Activated CD4-positive, CD25-positive, alpha-beta regulatory T cell (primary cell): ENCODE measurements at regions not wholly inside any gene's neighbourhood (a gene's known extent, or its start where the extent isn't known, plus 50 kb on each side); places are given as distances from the start of the nearest gene placed in this dataset.

ENCODE experiments used
- DNase-seq, 4 experiments: peaks; one replicate each; lab custom pipeline; 2025; lab: John Stamatoyannopoulos, UW

DNA sequence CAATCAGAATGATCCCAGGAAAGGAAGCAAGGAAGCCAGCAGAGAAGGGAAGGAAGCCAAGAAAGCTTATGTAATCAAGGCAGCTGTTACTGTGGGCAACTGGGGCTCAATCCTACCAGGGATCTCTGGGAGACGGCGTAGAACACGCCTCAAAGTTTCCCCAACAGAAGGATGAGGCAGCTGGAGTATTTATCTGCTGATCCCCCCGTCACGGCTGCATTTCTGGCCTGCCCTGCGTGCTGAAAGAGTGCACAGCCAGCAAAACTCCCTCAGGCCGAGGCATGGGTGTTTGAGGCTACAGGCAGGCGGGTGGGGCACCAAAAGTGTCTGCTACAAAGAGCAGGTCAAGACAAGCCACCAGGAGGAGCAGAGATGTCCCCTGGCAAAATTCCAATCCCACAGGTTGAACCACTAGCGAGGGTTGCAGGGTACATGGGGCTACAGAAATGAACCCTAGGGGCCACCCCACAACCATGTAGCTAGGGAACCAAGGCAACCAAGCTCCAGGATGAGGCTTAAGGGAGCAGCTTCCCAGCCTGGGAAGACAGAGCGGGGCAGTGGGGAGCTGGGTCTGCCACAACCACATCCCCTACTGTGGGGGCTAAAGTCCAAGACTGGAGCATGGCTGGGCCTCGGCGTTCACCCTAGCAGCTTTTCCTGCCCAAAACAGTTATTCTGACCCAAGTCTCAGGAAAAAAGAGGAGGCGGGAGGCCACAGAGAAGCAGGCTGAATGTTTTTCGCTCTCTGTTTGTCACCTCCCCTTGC is 113.4 kb downstream of the BCOR start:
- no peak for DNase-seq

DNA sequence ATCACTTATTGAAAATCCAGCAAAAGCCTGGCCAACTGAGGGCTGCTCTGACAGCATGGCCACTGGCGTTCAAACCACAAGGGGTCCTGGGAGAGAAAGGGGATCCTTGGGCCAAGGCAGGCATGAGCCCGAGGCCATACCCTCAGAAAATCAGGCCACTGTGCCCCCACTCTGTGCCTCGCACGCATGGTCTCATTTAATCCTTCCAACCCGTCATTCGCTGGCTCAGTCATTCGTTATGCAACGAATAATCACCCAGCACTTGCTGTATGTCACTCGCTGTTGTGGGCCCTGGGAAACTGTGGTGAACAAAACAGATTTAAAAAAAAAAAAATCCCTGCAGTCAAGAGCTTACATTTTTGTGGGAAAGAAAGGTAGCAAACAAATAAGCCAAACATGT is 112.7 kb downstream of the BCOR start:
- no peak for DNase-seq

DNA sequence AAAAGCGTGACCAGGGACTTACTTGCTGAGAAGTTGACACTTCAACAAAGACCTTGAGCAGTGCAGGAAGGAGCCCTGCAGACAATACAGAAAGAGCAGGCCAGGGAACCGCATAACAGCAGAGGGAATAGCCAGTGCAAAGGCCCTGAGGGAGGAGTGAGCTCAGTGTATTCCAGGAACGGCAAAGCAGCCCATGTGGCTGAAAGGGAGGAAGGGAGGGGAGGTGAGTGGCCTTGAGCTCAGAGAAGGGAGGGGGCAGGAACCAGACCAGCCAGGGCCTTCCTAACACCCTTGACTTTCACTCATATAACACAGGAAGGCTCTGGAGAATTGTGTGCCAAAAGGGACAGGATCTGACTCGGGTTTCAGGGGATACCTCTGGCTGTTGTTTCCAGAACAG is 112.2 kb downstream of the BCOR start:
- no peak for DNase-seq

DNA sequence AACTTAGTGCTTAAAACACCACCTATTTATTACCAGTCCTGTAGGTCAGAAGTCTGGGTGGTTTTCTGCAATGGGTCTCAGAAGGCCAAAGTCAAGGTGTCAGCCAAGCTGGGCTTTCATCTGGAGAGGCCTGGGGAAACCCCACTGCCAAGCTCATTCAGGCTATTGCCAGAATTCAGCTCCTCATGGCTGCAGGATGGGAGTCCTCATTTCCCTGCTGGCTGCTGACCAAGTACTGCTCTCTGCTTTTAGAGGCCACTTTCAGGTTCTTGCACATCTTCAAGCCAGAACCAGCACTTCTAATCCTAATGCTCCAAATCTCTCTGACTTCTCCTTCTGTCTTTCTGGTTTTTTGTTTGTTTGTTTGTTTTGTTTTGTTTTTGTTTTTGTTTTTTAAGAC is 109.3 kb downstream of the BCOR start:
- no peak for DNase-seq

DNA sequence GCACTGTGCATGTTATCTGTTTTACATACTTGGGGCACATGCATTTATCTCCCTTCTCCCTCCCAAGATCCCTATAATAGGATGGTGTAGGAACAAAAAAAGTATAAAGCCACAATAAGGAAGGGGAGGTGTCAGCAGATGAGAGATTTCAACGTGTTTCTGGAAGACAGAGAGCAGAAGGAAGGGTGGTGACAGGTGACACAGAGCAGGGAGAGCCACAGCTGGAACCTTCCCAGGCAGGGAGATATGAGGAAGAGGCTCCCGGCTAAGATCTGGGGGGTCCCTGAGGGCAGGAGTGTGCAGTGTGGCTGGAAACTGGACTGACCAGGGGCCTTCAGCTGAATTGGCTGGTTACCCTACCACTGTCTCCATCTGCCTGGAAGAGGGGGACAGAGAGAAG is 107.4 kb downstream of the BCOR start:
- no peak for DNase-seq

DNA sequence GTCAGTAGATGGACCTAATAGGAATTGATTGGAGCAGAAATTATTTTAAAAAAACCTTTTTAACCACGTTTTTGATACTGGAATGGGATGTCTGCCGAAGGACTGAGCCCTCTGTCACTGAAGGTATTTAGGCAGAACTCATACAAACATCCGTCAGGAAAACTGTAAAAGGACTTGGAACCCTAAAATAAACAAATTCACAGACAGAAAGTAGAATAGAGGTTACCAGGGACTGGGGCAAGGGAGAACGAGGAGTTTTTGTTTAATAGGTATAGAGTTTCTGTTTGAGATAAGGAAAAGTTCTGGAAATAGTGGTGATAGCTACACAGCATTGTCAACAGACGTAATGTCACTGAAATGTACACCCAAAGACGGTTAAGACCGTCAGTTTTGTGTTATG is 105.5 kb downstream of the BCOR start:
- no peak for DNase-seq

DNA sequence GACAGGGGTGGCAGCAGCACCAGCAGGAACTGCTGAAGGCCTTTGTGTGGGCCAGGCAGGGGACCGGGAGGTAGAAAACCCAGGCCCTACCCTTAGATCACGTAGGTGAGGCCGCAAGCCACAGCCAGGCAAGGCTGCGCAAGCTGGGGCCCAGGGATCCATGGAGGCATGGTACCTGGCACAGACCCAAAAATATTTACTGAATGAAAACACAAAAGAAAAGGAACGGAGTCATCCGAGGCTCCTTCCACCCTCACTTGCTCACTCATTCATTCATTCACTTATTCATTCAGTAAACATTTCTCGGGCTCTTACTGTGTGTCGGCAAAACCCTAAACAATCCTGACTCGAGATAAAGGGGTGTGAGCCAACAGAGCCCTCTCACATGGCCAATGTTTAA is 102.3 kb downstream of the BCOR start:
- DNase-seq: no peak

DNA sequence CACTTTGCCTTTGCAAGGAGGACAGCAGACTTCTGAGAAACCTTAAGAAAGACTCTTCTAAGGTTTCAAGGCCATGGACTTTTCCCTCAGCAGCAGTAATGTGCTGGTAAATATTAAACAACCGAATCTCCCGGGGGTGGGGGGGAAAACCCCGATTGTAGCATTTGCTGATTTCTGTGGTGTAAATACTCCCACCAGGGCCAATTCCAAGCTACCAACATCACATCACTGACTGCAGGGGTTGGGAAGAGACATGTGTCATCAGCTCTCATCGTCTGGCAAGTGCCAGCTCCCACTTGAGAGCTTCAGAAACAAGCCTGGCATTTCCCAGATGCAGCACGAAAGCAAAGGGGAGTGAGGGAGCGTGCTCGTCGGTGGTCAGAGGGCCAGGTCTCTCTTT is 101.2 kb downstream of the BCOR start:
- no peak for DNase-seq

DNA sequence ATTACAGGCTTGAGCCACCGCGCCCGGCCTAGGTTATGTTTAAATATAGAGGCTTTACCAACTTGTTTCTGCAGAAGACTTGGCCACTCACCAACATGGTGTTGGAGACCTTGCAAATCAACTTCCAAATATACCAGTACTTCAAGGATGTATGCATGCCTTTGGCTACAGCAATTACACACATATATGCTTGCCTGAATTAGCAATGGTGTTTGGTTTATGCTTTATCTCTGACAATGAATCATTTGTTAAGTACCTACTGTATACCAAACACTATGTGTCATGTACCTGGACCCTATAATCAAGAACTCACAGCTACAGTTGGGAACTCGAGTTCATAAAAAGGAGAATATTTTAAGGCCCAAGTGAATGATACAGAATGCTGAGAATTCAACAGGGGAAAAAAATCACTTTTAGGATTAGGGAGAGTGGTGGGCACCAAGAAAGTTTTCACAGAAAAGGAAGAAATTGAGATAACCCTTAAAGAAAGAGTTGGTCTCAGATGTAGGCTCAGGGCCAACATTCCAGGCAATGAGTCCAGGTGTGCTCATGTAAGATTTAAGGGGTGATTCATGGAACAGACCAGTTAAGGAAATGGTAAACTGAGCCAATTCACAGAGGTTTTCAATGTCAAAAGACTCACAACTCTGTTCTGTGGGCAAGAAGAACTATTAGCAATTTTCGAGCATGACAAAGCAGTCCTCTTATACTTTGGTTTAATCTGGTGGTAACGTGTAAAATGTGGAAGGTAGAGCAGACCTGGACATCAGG is 98.9 kb downstream of the BCOR start:
- DNase-seq: no peak
